ENCODE measurements at regions not wholly inside any gene's neighbourhood (a gene's known extent, or its start where the extent isn't known, plus 50 kb on each side); places are given as distances from the start of the nearest gene placed in this dataset.

DNA sequence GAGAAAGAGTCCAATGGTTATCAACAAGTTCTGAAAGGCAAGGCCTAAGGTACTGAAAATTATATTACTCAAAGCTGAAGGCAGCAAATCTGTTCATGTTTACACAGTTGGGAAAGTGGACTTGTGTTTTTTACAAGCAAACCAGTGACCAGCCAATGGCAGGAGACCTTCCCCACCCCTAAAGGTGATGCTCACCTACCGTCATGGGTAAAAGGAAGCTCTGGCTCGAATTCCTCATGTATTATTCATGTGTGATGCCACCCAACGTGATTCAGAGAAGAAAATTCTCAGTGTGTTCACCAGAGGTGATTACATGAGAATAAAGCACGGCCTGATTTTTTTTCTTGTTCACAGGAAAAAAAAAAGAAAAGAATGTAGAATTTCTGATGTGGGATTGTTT, 1161.2 kb upstream of the SEL1L start:
- intact Hi-C loops (cut with DNase I) = no loop called here
- Histone ChIP-seq H3K27ac (no peak overlapping the region), H3K27me3 (no peaks in the 10 kb centered on the region), H3K36me3 (no peaks in the 10 kb centered on the region), H3K4me1 (no peaks in the 10 kb centered on the region), H3K9me3 (no peaks in the 10 kb centered on the region), H3K4me3 (no peak overlapping the region)
- ATAC-seq (no peak), DNase-seq (no peak)
- 62% methylated on average over 3 of the region's 4 CpGs for WGBS (ENCODE audit: insufficient coverage, low coverage, low lambda C conversion rate, missing lambda C conversion rate)
- TF ChIP-seq, protein P1, sequence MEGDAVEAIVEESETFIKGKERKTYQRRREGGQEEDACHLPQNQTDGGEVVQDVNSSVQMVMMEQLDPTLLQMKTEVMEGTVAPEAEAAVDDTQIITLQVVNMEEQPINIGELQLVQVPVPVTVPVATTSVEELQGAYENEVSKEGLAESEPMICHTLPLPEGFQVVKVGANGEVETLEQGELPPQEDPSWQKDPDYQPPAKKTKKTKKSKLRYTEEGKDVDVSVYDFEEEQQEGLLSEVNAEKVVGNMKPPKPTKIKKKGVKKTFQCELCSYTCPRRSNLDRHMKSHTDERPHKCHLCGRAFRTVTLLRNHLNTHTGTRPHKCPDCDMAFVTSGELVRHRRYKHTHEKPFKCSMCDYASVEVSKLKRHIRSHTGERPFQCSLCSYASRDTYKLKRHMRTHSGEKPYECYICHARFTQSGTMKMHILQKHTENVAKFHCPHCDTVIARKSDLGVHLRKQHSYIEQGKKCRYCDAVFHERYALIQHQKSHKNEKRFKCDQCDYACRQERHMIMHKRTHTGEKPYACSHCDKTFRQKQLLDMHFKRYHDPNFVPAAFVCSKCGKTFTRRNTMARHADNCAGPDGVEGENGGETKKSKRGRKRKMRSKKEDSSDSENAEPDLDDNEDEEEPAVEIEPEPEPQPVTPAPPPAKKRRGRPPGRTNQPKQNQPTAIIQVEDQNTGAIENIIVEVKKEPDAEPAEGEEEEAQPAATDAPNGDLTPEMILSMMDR (IDR thresholded peaks at IDR 0.05) = no peak
- no peak for TF ChIP-seq POLR2A (IDR thresholded peaks at IDR 0.05)

GRCh38 chr14:82704218-82704617, 1170.6 kb upstream of the SEL1L start:
- H3K36me3 ChIP-seq = no peaks in the 10 kb centered on the region
- H3K27ac ChIP-seq = no peak overlapping the region
- 16% methylated on average over 4 of the region's 4 CpGs for WGBS (ENCODE audit: insufficient coverage, low coverage, low lambda C conversion rate, missing lambda C conversion rate)
- H3K4me3 ChIP-seq = no peak overlapping the region
- no peaks in the 10 kb centered on the region for H3K4me1 ChIP-seq
- H3K9me3 ChIP-seq = no peaks in the 10 kb centered on the region
- peak; percentile 23 to 82 (median 57) for ATAC-seq
- intact Hi-C loops (cut with DNase I) = no loop called here
- no peaks in the 10 kb centered on the region for H3K27me3 ChIP-seq
- no peak for TF ChIP-seq POLR2A (IDR thresholded peaks at IDR 0.05)
- TF ChIP-seq, protein P1 (IDR thresholded peaks at IDR 0.05) = no peak
- DNase-seq = no peak

DNA sequence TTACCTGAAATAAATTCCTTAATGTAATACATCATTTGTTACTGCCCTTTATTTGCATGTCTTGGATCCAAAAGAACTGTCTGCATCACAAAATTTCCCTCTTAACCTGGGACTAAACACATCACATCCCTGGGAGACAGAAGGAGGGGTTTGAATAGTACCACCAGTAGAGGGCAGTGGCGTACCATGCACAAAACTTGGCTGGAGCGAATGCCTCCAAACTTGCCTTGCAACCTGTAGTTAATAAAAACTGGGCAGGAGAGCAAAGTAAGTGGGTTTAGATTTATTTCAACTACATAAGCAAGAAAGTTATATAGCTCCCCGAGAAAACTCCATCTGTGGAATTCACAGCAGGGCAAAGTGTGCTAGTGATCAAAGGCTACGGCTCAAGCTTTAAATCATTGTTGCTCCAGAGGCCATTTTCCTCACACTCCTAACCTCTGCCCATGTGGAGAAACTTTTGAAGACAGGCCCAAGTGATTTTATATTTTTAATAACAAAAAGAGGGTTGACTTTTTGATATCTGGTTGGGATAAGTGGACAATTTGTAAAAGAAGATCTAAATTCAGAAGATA, 1176.7 kb upstream of the SEL1L start:
- H3K4me1 ChIP-seq = no peaks in the 10 kb centered on the region

DNA sequence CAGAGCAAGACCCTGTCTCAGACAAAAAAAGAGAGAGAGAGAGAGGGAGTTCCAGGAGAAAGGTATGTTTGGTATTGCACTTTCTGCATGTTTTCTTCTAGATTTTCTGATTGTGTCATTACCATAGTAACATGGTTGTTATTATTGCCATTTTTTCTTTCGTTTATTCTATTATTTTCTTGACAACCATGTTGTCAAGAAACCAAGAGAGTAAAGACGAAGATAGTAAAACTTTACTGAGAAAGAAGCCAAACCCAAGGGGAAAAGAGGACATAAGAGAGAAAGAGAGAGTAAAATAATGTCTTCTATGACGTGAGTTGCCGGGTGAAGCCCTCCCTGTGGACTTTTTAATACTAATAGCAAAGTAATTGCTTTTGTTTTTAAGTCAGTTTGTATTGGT, 1186.0 kb upstream of the SEL1L start:
- H3K27ac ChIP-seq = no peak overlapping the region
- ATAC-seq (no peak), DNase-seq (no peak)
- intact Hi-C loops (cut with DNase I) = no loop called here
- H3K36me3 ChIP-seq = no peaks in the 10 kb centered on the region
- H3K27me3 ChIP-seq = no peaks in the 10 kb centered on the region
- no peaks in the 10 kb centered on the region for H3K9me3 ChIP-seq
- H3K4me3 ChIP-seq = no peak overlapping the region
- no peaks in the 10 kb centered on the region for H3K4me1 ChIP-seq
- 30% methylated on average over 4 of the region's 4 CpGs for WGBS (ENCODE audit: insufficient coverage, low coverage, low lambda C conversion rate, missing lambda C conversion rate)
- TF ChIP-seq POLR2A (IDR thresholded peaks at IDR 0.05) = no peak
- TF ChIP-seq, protein P1 (IDR thresholded peaks at IDR 0.05) = no peak

More for the DNA sequence above, 1176.7 kb upstream of the SEL1L start:
- no peaks in the 10 kb centered on the region for H3K27me3 ChIP-seq
- DNase-seq = peak; percentile 40 to 65 (median 61)
- 48% methylated on average over 4 of the region's 4 CpGs for WGBS (ENCODE audit: insufficient coverage, low coverage, low lambda C conversion rate, missing lambda C conversion rate)
- no peaks in the 10 kb centered on the region for H3K36me3 ChIP-seq
- no peaks in the 10 kb centered on the region for H3K9me3 ChIP-seq
- peak; percentile 87 to 93 (median 88) for ATAC-seq
- no peak overlapping the region for H3K27ac ChIP-seq
- TF ChIP-seq, protein P1 (IDR thresholded peaks at IDR 0.05) = peak; percentile 55 to 79 (median 79)
- TF ChIP-seq POLR2A (IDR thresholded peaks at IDR 0.05) = no peak
- no peak overlapping the region for H3K4me3 ChIP-seq
- intact Hi-C loops (cut with DNase I) = no loop called here

DNA sequence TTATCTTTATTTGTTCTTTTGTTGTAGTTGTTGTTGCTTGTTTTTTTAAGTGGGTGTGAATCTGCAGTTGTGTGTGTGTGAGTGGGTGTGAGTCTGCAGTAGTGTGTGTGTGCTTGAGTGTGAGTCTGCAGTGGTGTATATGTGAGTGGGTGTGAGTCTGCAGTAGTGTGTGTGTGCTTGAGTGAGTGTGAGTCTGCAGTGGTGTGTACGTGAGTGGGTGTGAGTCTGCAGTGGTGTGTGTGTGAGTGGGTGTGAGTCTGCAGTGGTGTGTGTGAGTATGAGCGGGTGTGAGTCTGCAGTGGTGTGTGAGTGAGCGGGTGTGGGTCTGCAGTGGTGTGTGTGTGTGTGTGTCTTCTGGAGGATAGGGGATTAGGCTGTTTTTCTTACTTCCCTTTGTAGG, 1186.8 kb upstream of the SEL1L start:
- WGBS (ENCODE audit: insufficient coverage, low coverage, low lambda C conversion rate, missing lambda C conversion rate) = 64% methylated on average over 3 of the region's 3 CpGs
- H3K4me3 ChIP-seq = no peak overlapping the region
- DNase-seq (no peak), ATAC-seq (peak in 2 of 4 donors; percentile 9 to 41)
- intact Hi-C loops (cut with DNase I) = no loop called here
- H3K4me1 ChIP-seq = no peaks in the 10 kb centered on the region
- H3K36me3 ChIP-seq = no peaks in the 10 kb centered on the region
- TF ChIP-seq, protein P1 (IDR thresholded peaks at IDR 0.05) = no peak
- TF ChIP-seq POLR2A (IDR thresholded peaks at IDR 0.05) = no peak
- no peaks in the 10 kb centered on the region for H3K9me3 ChIP-seq
- H3K27me3 ChIP-seq = no peaks in the 10 kb centered on the region
- H3K27ac ChIP-seq = no peak overlapping the region
